ENCODE measurements at regions not wholly inside any gene's neighbourhood (a gene's known extent, or its start where the extent isn't known, plus 50 kb on each side); places are given as distances from the start of the nearest gene placed in this dataset.

DNA sequence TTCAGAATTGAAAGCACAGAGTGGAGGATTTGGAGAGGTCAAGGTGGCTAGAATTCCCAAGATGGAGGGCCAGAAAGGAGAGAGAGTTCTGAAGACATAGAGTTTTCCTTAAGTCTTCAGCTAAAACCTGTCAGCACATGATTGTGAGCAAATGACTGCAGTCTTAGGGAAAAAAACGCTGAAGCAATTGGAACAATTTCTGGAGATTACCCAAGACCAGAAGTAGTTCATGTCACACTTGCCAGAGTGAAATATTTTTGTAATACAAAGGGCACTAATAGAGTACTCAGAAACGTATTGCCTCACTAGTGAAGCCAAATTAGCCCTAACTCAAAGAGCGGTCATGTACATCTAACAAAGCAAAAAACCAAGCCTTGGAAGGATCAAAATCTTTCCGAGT is 541.3 kb upstream of the MARCKS start:
- Histone ChIP-seq H3K4me3 (no peak overlapping the region), H3K4me1 (no peaks in the 10 kb centered on the region), H3K4me2 (no peak overlapping the region), H3K27ac (no peak overlapping the region), H3K9me3 (no peaks in the 10 kb centered on the region)
- POLR2A ChIA-PET, result no interaction called here
- no peak for FAIRE-seq
- TF ChIP-seq JUN (IDR thresholded peaks at IDR 0.05) (no peak), ZSCAN20 (CRISPR knock-in tag; IDR thresholded peaks at IDR 0.05) (no peak), MAFK (IDR thresholded peaks at IDR 0.05; ENCODE audit: partially characterized antibody) (no peak), KDM5A (IDR thresholded peaks at IDR 0.05) (no peak), MYC (IDR thresholded peaks at IDR 0.05; ENCODE audit: borderline replicate concordance, low read length) (no peak), RCOR1 (IDR thresholded peaks at IDR 0.05; ENCODE audit: low read depth, low read length) (no peak)
- TF ChIP-seq, protein P1, sequence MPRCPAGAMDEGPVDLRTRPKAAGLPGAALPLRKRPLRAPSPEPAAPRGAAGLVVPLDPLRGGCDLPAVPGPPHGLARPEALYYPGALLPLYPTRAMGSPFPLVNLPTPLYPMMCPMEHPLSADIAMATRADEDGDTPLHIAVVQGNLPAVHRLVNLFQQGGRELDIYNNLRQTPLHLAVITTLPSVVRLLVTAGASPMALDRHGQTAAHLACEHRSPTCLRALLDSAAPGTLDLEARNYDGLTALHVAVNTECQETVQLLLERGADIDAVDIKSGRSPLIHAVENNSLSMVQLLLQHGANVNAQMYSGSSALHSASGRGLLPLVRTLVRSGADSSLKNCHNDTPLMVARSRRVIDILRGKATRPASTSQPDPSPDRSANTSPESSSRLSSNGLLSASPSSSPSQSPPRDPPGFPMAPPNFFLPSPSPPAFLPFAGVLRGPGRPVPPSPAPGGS (IDR thresholded peaks at IDR 0.05), result no peak
- ATAC-seq, result no peak
- CTCF ChIA-PET, result no interaction called here
- 61% methylated on average over 4 of the region's 4 CpGs for WGBS (ENCODE audit: missing lambda C conversion rate)
- DNase-seq (ENCODE audit: low read depth in 1 of 2, low spot score in 1 of 2), result no peak

DNA sequence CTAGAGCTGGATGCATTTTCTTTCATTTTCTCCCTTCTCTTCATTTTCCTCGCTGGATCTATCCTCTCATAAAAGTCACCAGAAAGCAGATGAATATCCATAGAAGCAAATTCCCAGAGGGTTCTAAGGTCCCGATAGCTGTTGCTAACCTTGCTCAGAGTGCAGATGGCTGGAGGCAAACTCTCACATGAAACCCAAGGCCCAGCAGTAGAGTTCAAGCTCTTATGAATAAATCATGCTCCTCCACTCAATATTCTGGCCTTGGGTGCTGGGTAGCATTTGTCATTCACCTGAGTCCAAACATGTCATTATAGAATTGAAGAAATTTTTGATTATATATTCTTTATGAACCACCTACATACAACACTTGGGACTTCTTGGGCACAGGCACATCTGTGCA is 539.7 kb upstream of the MARCKS start:
- H3K4me2 ChIP-seq, result no peak overlapping the region
- POLR2A ChIA-PET, result no interaction called here
- TF ChIP-seq HOXB5 (CRISPR knock-in tag; IDR thresholded peaks at IDR 0.05), result no peak
- no peak for DNase-seq (ENCODE audit: low read depth in 1 of 2, low spot score in 1 of 2)
- no peak overlapping the region for H3K27ac ChIP-seq
- H3K4me3 ChIP-seq, result no peak overlapping the region
- WGBS (ENCODE audit: missing lambda C conversion rate), result 91% methylated on average over 2 of the region's 2 CpGs
- H3K9me3 ChIP-seq, result no peaks in the 10 kb centered on the region
- no peaks in the 10 kb centered on the region for H3K4me1 ChIP-seq
- no peak for FAIRE-seq
- ATAC-seq, result no peak
- CTCF ChIA-PET, result no interaction called here

DNA sequence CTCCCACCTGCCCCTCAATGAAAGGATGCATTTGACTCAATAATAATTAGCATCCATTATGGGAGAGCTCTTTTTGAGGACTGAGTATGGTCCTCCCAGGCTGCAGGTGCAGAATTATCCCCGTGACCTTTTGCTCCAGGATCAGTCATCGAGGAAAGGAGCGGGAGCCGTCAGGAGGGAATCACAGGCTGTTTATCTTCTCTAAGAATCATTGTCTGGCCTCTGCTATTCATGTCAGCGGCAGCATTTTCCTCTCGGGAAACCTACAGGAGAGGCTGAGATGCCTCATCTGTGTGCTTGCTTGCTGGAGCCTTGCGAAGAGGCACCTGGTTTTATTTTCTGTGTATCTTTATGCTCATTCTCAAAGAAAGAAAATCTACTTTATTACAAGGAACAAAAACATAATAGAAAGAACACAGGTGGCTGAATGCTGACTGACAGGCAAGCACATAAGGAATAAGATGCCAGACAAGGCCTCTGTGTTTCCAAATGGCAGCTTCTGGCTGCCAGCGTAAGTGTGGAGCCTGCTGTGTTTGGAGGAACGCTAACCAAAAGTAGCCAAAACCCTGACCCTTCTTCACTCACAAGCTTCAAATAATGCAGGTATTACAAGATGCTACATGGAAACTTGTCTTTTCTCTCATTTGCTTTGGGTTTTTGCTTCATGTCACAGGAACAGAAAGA is 539.1 kb upstream of the MARCKS start:
- POLR2A ChIA-PET, result interaction anchor here (0.5 kb wide), 1 partner anchor 543 kb away, joined by 3 read pairs; no protein-coding TSS in a partner anchor
- 92% methylated on average over 9 of the region's 9 CpGs for WGBS (ENCODE audit: missing lambda C conversion rate)
- FAIRE-seq (no peak), DNase-seq (ENCODE audit: low read depth in 1 of 2, low spot score in 1 of 2) (no peak), ATAC-seq (no peak)
- Histone ChIP-seq H3K4me2 (no peak overlapping the region), H3K4me3 (no peak overlapping the region), H3K4me1 (no peaks in the 10 kb centered on the region), H3K27ac (no peak overlapping the region), H3K9me3 (no peaks in the 10 kb centered on the region)
- TF ChIP-seq ESRRA (IDR thresholded peaks at IDR 0.05; ENCODE audit: borderline replicate concordance, low read length) (no peak), HOXA7 (CRISPR knock-in tag; IDR thresholded peaks at IDR 0.05) (no peak), RFX5 (IDR thresholded peaks at IDR 0.05) (no peak), POLR2AphosphoS2 (conservative IDR thresholded peaks at IDR 0.05; ENCODE audit: low read length) (no peak), POLR2A (IDR thresholded peaks at IDR 0.05; ENCODE audit: low read length) (no peak)
- TF ChIP-seq, protein P2, sequence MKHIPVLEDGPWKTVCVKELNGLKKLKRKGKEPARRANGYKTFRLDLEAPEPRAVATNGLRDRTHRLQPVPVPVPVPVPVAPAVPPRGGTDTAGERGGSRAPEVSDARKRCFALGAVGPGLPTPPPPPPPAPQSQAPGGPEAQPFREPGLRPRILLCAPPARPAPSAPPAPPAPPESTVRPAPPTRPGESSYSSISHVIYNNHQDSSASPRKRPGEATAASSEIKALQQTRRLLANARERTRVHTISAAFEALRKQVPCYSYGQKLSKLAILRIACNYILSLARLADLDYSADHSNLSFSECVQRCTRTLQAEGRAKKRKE (CRISPR knock-in tag; IDR thresholded peaks at IDR 0.05; ENCODE audit: low read depth), result no peak
- CTCF ChIA-PET, result no interaction called here

DNA sequence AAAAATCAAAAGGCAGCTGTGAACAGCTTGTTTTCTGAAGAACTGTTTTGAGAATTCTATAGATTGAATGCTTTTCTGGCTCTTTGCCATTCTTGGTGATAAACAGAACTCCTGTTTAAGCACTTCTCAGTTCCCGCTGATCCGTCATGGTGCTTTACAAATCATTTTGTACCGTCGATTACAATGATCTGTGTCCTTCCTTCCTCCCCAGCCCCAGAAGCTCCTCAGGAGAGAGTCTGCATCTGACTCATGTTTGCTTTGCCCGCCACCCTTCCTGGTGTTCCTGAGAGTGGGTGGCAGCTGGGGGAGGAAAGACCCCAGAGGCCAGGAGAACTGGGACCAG is 538.6 kb upstream of the MARCKS start:
- no peak for ATAC-seq
- 75% methylated on average over 5 of the region's 5 CpGs for WGBS (ENCODE audit: missing lambda C conversion rate)
- Histone ChIP-seq H3K4me2 (no peak overlapping the region), H3K4me3 (no peak overlapping the region), H3K4me1 (no peaks in the 10 kb centered on the region), H3K27ac (no peak overlapping the region), H3K9me3 (no peaks in the 10 kb centered on the region)
- TF ChIP-seq, protein P3, sequence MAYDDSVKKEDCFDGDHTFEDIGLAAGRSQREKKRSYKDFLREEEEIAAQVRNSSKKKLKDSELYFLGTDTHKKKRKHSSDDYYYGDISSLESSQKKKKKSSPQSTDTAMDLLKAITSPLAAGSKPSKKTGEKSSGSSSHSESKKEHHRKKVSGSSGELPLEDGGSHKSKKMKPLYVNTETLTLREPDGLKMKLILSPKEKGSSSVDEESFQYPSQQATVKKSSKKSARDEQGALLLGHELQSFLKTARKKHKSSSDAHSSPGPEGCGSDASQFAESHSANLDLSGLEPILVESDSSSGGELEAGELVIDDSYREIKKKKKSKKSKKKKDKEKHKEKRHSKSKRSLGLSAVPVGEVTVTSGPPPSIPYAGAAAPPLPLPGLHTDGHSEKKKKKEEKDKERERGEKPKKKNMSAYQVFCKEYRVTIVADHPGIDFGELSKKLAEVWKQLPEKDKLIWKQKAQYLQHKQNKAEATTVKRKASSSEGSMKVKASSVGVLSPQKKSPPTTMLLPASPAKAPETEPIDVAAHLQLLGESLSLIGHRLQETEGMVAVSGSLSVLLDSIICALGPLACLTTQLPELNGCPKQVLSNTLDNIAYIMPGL (CRISPR knock-in tag; IDR thresholded peaks at IDR 0.05; ENCODE audit: borderline replicate concordance), result no peak
- TF ChIP-seq FOXS1 (CRISPR knock-in tag; IDR thresholded peaks at IDR 0.05), result no peak
- no peak for TF ChIP-seq MAFK (IDR thresholded peaks at IDR 0.05; ENCODE audit: partially characterized antibody)
- no peak for TF ChIP-seq JUN (IDR thresholded peaks at IDR 0.05)
- no peak for TF ChIP-seq JUNB (IDR thresholded peaks at IDR 0.05)
- TF ChIP-seq POLR2AphosphoS2 (conservative IDR thresholded peaks at IDR 0.05; ENCODE audit: low read length), result no peak
- FAIRE-seq, result no peak
- CTCF ChIA-PET, result no interaction called here
- no peak for DNase-seq (ENCODE audit: low read depth in 1 of 2, low spot score in 1 of 2)
- POLR2A ChIA-PET, result no interaction called here

Data from A549 (cell line).